Esophagus (tissue), 2 donors: ENCODE measurements at regions not wholly inside any gene's neighbourhood (a gene's known extent, or its start where the extent isn't known, plus 50 kb on each side); places are given as distances from the start of the nearest gene placed in this dataset.

Source experiments
- H3K27ac ChIP-seq, 2 donors: one replicate each; pipeline ENCODE4 v1.5.1; 2013; ENCODE audit warnings: low read depth in 2 of 2, mild to moderate bottlenecking in 2 of 2, inconsistent platforms in 1 of 2, low read length in 1 of 2, moderate library complexity in 1 of 2
- H3K27me3 ChIP-seq, 2 donors: one replicate each; pipeline ENCODE4 v1.6.1; 2013; ENCODE audit warnings: low read length in 2 of 2, control low read depth in 1 of 2, mild to moderate bottlenecking in 1 of 2; ENCODE audit not compliant: insufficient read depth in 2 of 2, control insufficient read depth in 1 of 2
- H3K36me3 ChIP-seq, 2 donors: one replicate each; pipeline ENCODE4 v1.6.1; 2013; ENCODE audit warnings: low read length in 1 of 2; ENCODE audit not compliant: control insufficient read depth in 2 of 2, insufficient read depth in 2 of 2
- H3K4me1 ChIP-seq, 2 donors: one replicate each; pipeline ENCODE4 v1.6.1; 2013; ENCODE audit warnings: low read length in 1 of 2; ENCODE audit not compliant: control insufficient read depth in 2 of 2, insufficient read depth in 2 of 2
- H3K4me3 ChIP-seq, 2 donors: one replicate each; pipeline ENCODE4 v1.5.1; 2013; ENCODE audit warnings: low read length in 2 of 2, mild to moderate bottlenecking in 2 of 2, low read depth in 1 of 2, moderate library complexity in 1 of 2
- H3K9me3 ChIP-seq, 2 donors: one replicate each; pipeline ENCODE4 v1.6.1; 2013; ENCODE audit warnings: mild to moderate bottlenecking in 2 of 2, low read depth in 1 of 2, low read length in 1 of 2, moderate library complexity in 1 of 2; ENCODE audit not compliant: control insufficient read depth in 2 of 2, insufficient read depth in 1 of 2
- WGBS, 2 donors: extraction: QIAGEN DNeasy Blood & Tissue Kit; methylation state at CpG; one replicate each; pipeline ENCODE4 v1.1.7; 2013; 5-methylcytosine and 5-hydroxymethylcytosine counted together
- donor health status: healthy with polysubstance abuse.
- donor health status: Bipolar disorder and iron deficiency.

- Histone ChIP-seq H3K4me3 (no peak overlapping the region), H3K27ac (no peak overlapping the region), H3K36me3 (no peaks in the 10 kb centered on the region), H3K9me3 (peaks cover 3 to 4% of the 10 kb centered on the region in 2 donors), H3K27me3 (no peaks in the 10 kb centered on the region), H3K4me1 (peaks cover 0 to 10% of the 10 kb centered on the region in 2 donors)
- 80 to 84% methylated on average over 8 of the region's 8 CpGs for WGBS, 2 donors
Observed at GRCh38 chr2:71882236-71882946, 265.3 kb downstream of the CYP26B1 start.

DNA sequence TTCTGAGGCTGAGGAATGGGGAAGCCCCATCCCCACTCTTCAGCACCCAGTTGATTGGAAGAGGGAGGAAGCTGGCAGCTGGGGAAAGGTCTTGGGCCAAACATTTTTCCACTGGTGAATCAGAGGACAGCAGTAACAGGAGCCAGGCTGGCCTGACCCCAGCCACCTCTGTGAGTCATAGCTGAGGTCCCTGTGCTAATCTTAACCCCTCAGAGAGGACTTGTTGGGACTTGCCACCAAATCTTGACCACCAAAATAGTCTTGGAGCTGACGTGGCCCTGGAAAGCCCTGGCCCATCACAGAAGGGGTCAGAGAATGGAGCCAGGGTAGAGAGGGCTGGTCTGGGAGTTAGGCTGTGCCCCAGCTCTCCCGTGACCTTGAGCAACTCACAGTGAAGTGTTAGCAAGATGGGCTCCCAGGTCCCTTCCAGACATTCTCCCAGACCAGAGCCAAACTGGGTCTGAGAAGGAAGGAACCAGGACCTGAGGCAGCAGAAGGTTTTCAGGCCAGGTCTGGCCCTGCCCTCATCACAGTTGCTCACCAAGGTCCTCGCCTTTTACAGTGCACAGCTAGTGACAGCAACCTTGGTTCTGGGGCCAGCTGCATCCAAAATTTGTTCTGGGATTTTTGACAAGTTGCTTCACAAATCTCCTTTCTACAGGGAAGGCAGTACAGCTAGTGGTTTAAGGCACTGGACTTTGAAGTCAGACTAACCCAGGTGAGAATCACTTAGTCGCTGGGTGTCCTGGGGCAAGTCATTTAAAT, 266.6 kb downstream of the CYP26B1 start:
- Histone ChIP-seq H3K27ac (no peak overlapping the region), H3K9me3 (peaks cover 2 to 3% of the 10 kb centered on the region in 2 donors), H3K4me3 (no peak overlapping the region), H3K27me3 (no peaks in the 10 kb centered on the region), H3K4me1 (peaks cover 0 to 10% of the 10 kb centered on the region in 2 donors), H3K36me3 (no peaks in the 10 kb centered on the region)
- 71 to 72% methylated on average over 4 of the region's 4 CpGs for WGBS, 2 donors

- WGBS, 2 donors = 89 to 90% methylated on average over 3 of the region's 3 CpGs
- no peaks in the 10 kb centered on the region for H3K27me3 ChIP-seq
- peaks cover 0 to 2% of the 10 kb centered on the region in 2 donors for H3K9me3 ChIP-seq
- H3K27ac ChIP-seq = no peak overlapping the region
- no peaks in the 10 kb centered on the region for H3K36me3 ChIP-seq
- peaks cover 0 to 10% of the 10 kb centered on the region in 2 donors for H3K4me1 ChIP-seq
- no peak overlapping the region for H3K4me3 ChIP-seq
Observed at GRCh38 chr2:71880287-71880686, 267.4 kb downstream of the CYP26B1 start.

GRCh38 chr2:71879509-71880184, 268.0 kb downstream of the CYP26B1 start:
- Histone ChIP-seq H3K27me3 (no peaks in the 10 kb centered on the region), H3K4me1 (peaks cover 0 to 10% of the 10 kb centered on the region in 2 donors), H3K9me3 (peaks cover 0 to 2% of the 10 kb centered on the region in 2 donors), H3K4me3 (no peak overlapping the region), H3K27ac (no peak overlapping the region), H3K36me3 (no peaks in the 10 kb centered on the region)
- WGBS, 2 donors = 71 to 74% methylated on average over 13 of the region's 13 CpGs

GRCh38 chr2:71878626-71879508, 268.8 kb downstream of the CYP26B1 start:
- H3K9me3 ChIP-seq = no peaks in the 10 kb centered on the region
- H3K4me3 ChIP-seq = no peak overlapping the region
- H3K4me1 ChIP-seq = peaks cover 0 to 7% of the 10 kb centered on the region in 2 donors
- H3K27me3 ChIP-seq = no peaks in the 10 kb centered on the region
- 78 to 80% methylated on average over 13 of the region's 13 CpGs for WGBS, 2 donors
- H3K36me3 ChIP-seq = no peaks in the 10 kb centered on the region
- H3K27ac ChIP-seq = no peak overlapping the region

GRCh38 chr2:71877636-71878035, 270.0 kb downstream of the CYP26B1 start:
- no peaks in the 10 kb centered on the region for H3K27me3 ChIP-seq
- no peaks in the 10 kb centered on the region for H3K9me3 ChIP-seq
- H3K4me3 ChIP-seq = no peak overlapping the region
- no peaks in the 10 kb centered on the region for H3K36me3 ChIP-seq
- WGBS, 2 donors = 87 to 90% methylated on average over 5 of the region's 5 CpGs
- no peak overlapping the region for H3K27ac ChIP-seq
- H3K4me1 ChIP-seq = peaks cover 0 to 3% of the 10 kb centered on the region in 2 donors

- H3K9me3 ChIP-seq = no peaks in the 10 kb centered on the region
- no peak overlapping the region for H3K4me3 ChIP-seq
- H3K27me3 ChIP-seq = no peaks in the 10 kb centered on the region
- H3K36me3 ChIP-seq = no peaks in the 10 kb centered on the region
- H3K4me1 ChIP-seq = peaks cover 0 to 3% of the 10 kb centered on the region in 2 donors
- no peak overlapping the region for H3K27ac ChIP-seq
- 83 to 88% methylated on average over 6 of the region's 6 CpGs for WGBS, 2 donors
Observed at GRCh38 chr2:71876542-71877451, 270.9 kb downstream of the CYP26B1 start.

DNA sequence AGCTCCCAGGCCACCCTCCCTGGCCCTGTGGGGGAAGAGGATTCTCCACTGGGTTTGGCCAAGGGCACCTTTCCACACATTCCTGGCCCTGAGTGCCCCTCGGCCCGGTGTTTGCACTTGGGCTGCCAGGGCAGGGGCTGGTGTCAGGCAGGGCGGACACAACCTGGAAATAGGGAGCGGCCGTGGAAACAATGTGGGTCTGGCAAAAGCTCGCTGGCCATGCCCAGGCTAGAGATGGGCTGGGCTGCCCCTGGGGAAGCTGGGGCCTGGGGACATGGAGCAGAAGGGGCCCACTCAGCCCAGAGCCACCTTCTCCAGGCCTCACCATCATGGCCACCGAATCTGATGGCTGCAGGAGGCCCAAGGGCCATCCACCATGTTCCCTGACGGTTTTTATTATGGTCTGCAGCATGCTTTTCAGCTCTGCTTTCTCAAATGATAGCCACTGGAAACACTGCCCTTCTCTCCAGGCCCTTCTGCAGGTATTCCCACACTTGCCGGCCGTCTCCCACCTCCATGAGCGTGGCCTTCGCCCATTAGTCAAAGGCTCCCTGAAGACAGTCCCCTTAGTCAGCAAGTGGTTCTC, 275.1 kb downstream of the CYP26B1 start:
- Histone ChIP-seq H3K9me3 (no peaks in the 10 kb centered on the region), H3K36me3 (no peaks in the 10 kb centered on the region), H3K4me1 (no peaks in the 10 kb centered on the region), H3K4me3 (no peak overlapping the region), H3K27ac (no peak overlapping the region), H3K27me3 (no peaks in the 10 kb centered on the region)
- 84% methylated on average over 12 of the region's 12 CpGs for WGBS, 2 donors
